ENCODE measurements at regions not wholly inside any gene's neighbourhood (a gene's known extent, or its start where the extent isn't known, plus 50 kb on each side); places are given as distances from the start of the nearest gene placed in this dataset.

- no peak for DNase-seq (ENCODE audit: low spot score in 2 of 2)
- Histone ChIP-seq H3K4me1 (no peaks in the 10 kb centered on the region), H3K36me3 (no peaks in the 10 kb centered on the region), H3K4me3 (no peak overlapping the region), H3K27ac (no peak overlapping the region), H3K27me3 (no peaks in the 10 kb centered on the region), H3K9me3 (no peaks in the 10 kb centered on the region)
- intact Hi-C loops (cut with DNase I; ENCODE audit: low total_unique reads), result no loop called here
- TF ChIP-seq POLR2AphosphoS5 (IDR thresholded peaks at IDR 0.05) (no peak), POLR2A (IDR thresholded peaks at IDR 0.05) (no peak)
- TF ChIP-seq, protein P1, sequence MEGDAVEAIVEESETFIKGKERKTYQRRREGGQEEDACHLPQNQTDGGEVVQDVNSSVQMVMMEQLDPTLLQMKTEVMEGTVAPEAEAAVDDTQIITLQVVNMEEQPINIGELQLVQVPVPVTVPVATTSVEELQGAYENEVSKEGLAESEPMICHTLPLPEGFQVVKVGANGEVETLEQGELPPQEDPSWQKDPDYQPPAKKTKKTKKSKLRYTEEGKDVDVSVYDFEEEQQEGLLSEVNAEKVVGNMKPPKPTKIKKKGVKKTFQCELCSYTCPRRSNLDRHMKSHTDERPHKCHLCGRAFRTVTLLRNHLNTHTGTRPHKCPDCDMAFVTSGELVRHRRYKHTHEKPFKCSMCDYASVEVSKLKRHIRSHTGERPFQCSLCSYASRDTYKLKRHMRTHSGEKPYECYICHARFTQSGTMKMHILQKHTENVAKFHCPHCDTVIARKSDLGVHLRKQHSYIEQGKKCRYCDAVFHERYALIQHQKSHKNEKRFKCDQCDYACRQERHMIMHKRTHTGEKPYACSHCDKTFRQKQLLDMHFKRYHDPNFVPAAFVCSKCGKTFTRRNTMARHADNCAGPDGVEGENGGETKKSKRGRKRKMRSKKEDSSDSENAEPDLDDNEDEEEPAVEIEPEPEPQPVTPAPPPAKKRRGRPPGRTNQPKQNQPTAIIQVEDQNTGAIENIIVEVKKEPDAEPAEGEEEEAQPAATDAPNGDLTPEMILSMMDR (IDR thresholded peaks at IDR 0.05), result no peak
Observed at GRCh38 chr14:89089330-89089729, 264.9 kb downstream of the TTC8 start.

- H3K4me3 ChIP-seq, result no peak overlapping the region
- no peaks in the 10 kb centered on the region for H3K36me3 ChIP-seq
- H3K4me1 ChIP-seq, result no peaks in the 10 kb centered on the region
- no peak overlapping the region for H3K27ac ChIP-seq
- intact Hi-C loops (cut with DNase I; ENCODE audit: low total_unique reads), result no loop called here
- DNase-seq (ENCODE audit: low spot score in 2 of 2), result no peak
- H3K27me3 ChIP-seq, result no peaks in the 10 kb centered on the region
- no peaks in the 10 kb centered on the region for H3K9me3 ChIP-seq
- no peak for TF ChIP-seq POLR2AphosphoS5 (IDR thresholded peaks at IDR 0.05)
- TF ChIP-seq, protein P1 (IDR thresholded peaks at IDR 0.05), result no peak
- TF ChIP-seq POLR2A (IDR thresholded peaks at IDR 0.05), result no peak
Observed at GRCh38 chr14:89091781-89092180, 267.3 kb downstream of the TTC8 start.

- intact Hi-C loops (cut with DNase I; ENCODE audit: low total_unique reads), result no loop called here
- no peak for DNase-seq (ENCODE audit: low spot score in 2 of 2)
- Histone ChIP-seq H3K27me3 (no peaks in the 10 kb centered on the region), H3K27ac (no peak overlapping the region), H3K4me1 (no peaks in the 10 kb centered on the region), H3K9me3 (no peaks in the 10 kb centered on the region), H3K4me3 (no peak overlapping the region), H3K36me3 (no peaks in the 10 kb centered on the region)
- TF ChIP-seq, protein P1 (IDR thresholded peaks at IDR 0.05), result no peak
- TF ChIP-seq POLR2A (IDR thresholded peaks at IDR 0.05) (no peak), POLR2AphosphoS5 (IDR thresholded peaks at IDR 0.05) (no peak)
Observed at GRCh38 chr14:89093083-89093730, 268.8 kb downstream of the TTC8 start.

- H3K27ac ChIP-seq, result no peak overlapping the region
- peaks cover 0 to 2% of the 10 kb centered on the region in 2 donors for H3K9me3 ChIP-seq
- H3K36me3 ChIP-seq, result no peaks in the 10 kb centered on the region
- no peak overlapping the region for H3K4me3 ChIP-seq
- intact Hi-C loops (cut with DNase I; ENCODE audit: low total_unique reads), result no loop called here
- DNase-seq (ENCODE audit: low spot score in 2 of 2), result no peak
- TF ChIP-seq, protein P1 (IDR thresholded peaks at IDR 0.05), result no peak
- TF ChIP-seq POLR2A (IDR thresholded peaks at IDR 0.05) (no peak), POLR2AphosphoS5 (IDR thresholded peaks at IDR 0.05) (no peak)
- H3K27me3 ChIP-seq, result no peaks in the 10 kb centered on the region
- H3K4me1 ChIP-seq, result no peaks in the 10 kb centered on the region
Observed at GRCh38 chr14:89095036-89095435, 270.6 kb downstream of the TTC8 start.

GRCh38 chr14:89096946-89097345 is 272.5 kb downstream of the TTC8 start:
- H3K9me3 ChIP-seq, result peaks cover 0 to 4% of the 10 kb centered on the region in 2 donors
- H3K36me3 ChIP-seq, result no peaks in the 10 kb centered on the region
- TF ChIP-seq POLR2A (IDR thresholded peaks at IDR 0.05) (no peak), POLR2AphosphoS5 (IDR thresholded peaks at IDR 0.05) (no peak)
- TF ChIP-seq, protein P1 (IDR thresholded peaks at IDR 0.05), result no peak
- H3K4me3 ChIP-seq, result no peak overlapping the region
- H3K4me1 ChIP-seq, result no peaks in the 10 kb centered on the region
- no peak overlapping the region for H3K27ac ChIP-seq
- H3K27me3 ChIP-seq, result no peaks in the 10 kb centered on the region
- intact Hi-C loops (cut with DNase I; ENCODE audit: low total_unique reads), result no loop called here
- no peak for DNase-seq (ENCODE audit: low spot score in 2 of 2)

Measured in breast epithelium (tissue), 4 donors.